ENCODE measurements at regions not wholly inside any gene's neighbourhood (a gene's known extent, or its start where the extent isn't known, plus 50 kb on each side); places are given as distances from the start of the nearest gene placed in this dataset.
A peak's percentile ranks its signal among the peaks of the same experiment; 100 is the strongest.

DNA sequence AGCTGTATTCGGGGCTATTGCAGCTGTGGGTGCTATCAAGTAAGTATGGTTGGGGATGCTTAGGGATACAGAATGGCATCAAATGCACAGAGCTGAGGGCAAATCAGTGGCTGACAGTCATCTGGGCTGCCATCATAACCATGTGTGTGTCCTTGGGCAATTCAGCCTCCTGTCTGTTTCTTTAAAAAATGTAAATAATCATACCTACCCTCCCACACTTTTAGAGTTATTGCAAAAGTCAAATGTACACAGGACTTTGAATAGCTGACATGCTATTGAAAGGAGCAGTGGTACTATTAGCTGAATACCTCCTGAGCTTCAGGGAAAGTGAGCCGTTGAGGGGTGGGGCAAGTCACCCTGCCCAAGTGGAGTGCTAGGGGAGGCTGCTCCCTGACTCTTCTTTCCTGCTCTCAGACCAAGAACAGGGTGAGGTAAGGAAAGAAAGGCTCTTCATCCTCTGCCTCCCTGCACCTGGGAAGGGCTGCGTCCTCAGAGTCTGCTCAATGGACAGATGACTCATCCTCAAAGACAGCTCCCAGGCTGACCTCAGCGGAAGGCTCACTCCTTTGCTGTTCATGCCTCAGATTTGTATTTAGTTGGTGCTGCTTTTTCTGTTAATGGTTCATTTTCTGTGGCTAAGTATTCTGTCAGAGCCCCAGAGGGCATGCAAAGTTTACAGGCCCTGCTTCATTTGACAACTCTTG, 54.9 kb upstream of the BZW1 start:
- no peaks in the 10 kb centered on the region for H4K20me1 ChIP-seq (ENCODE audit: insufficient read depth, low read length)
- H3K9me3 ChIP-seq (ENCODE audit: low read length), result no peaks in the 10 kb centered on the region
- H3K36me3 ChIP-seq (replicated peaks in 1 of 2; ENCODE audit: control insufficient read depth in 1 of 2, insufficient read depth in 2 of 2, low read length in 2 of 2), result no peaks in the 10 kb centered on the region
- H3K27me3 ChIP-seq (ENCODE audit: control insufficient read depth in 1 of 2, insufficient read depth in 2 of 2, low read length in 2 of 2), result no peaks in the 10 kb centered on the region; a peak in 2 of 5 replicates
- peak overlapping the region; percentile 5 to 59 (median 11); a peak in 5 of 6 replicates for H3K4me3 ChIP-seq (replicated peaks in 1 of 3; ENCODE audit: insufficient read depth in 1 of 3, low read depth in 2 of 3, low read length in 3 of 3)
- no TSS peak for BruUV-seq (replicated peaks)
- intact Hi-C loops (cut with micrococcal nuclease; ENCODE audit: unreplicated experiment), result loop anchor here (1.0 to 2.0 kb wide), 4 partner anchors 8 to 108 kb away; partner anchors contain the start of genes BZW1 and CLK1
- no peak overlapping the region for H2AFZ ChIP-seq (ENCODE audit: low read length)
- in situ Hi-C loops (cut with HindIII; ENCODE audit: extremely low pct_ligation_motif_present, low pct_unique_long_range_greater_than_20kb), result no loop called here
- peak overlapping the region; percentile 86 for H3K4me2 ChIP-seq (ENCODE audit: low read depth, low read length)
- under 1% methylated on average over 4 of the region's 4 CpGs for WGBS (ENCODE audit: low lambda C conversion rate)
- ChIA-PET POLR2A (interaction anchor here (0.5 to 5.1 kb wide), 18 partner anchors 10 to 489 kb away, joined by 3 to 140 read pairs (median 8); partner anchors contain the start of genes BZW1, CLK1, NIF3L1 and PPIL3), CTCF (ENCODE audit: low intra/inter-chr PET ratio, low total read pairs) (no interaction called here)
- H3K9ac ChIP-seq (ENCODE audit: insufficient read depth, low read depth, low read length), result peak overlapping the region; percentile 45
- FAIRE-seq (peak; percentile 77), ATAC-seq (peak; percentile 93), DNase-seq (ENCODE audit: low spot score) (peak; percentile 95)
- peak overlapping the region; percentile 64 for H3K27ac ChIP-seq (ENCODE audit: extremely low read length, insufficient read depth, low read length)
- H3K4me1 ChIP-seq (ENCODE audit: insufficient read depth, low read length), result peaks cover 79% of the 10 kb centered on the region
- H3K79me2 ChIP-seq (ENCODE audit: insufficient read depth, low read length), result no peaks in the 10 kb centered on the region
- TF ChIP-seq MXI1 (IDR thresholded peaks at IDR 0.05; ENCODE audit: borderline replicate concordance, low read depth, low read length) (peak; percentile 64; the same call in 1 of the 3 replicates), MEIS2 (CRISPR knock-in tag; IDR thresholded peaks at IDR 0.05) (peak; percentile 62; the same call in 1 of the 2 replicates), ZNF740 (CRISPR knock-in tag; IDR thresholded peaks at IDR 0.05) (peak; percentile 31; the same call in 1 of the 2 replicates), SOX5 (CRISPR knock-in tag; IDR thresholded peaks at IDR 0.05; ENCODE audit: borderline replicate concordance) (peak; percentile 88), RXRB (CRISPR knock-in tag; IDR thresholded peaks at IDR 0.05; ENCODE audit: borderline replicate concordance) (peak; percentile 77; the same call in 1 of the 2 replicates), ZFX (CRISPR knock-in tag; IDR thresholded peaks at IDR 0.05; ENCODE audit: low read depth) (peak; percentile 55), ZBTB21 (CRISPR knock-in tag; IDR thresholded peaks at IDR 0.05) (no peak), ZNF44 (CRISPR knock-in tag; IDR thresholded peaks at IDR 0.05) (0 out of 2 replicates have a peak, but pooled peaks have one; percentile 60), GLI4 (CRISPR knock-in tag; IDR thresholded peaks at IDR 0.05; ENCODE audit: borderline replicate concordance) (peak; percentile 59; the same call in 1 of the 2 replicates), ZNF570 (CRISPR knock-in tag; IDR thresholded peaks at IDR 0.05; ENCODE audit: borderline replicate concordance) (no peak)
- TF ChIP-seq, protein P1, sequence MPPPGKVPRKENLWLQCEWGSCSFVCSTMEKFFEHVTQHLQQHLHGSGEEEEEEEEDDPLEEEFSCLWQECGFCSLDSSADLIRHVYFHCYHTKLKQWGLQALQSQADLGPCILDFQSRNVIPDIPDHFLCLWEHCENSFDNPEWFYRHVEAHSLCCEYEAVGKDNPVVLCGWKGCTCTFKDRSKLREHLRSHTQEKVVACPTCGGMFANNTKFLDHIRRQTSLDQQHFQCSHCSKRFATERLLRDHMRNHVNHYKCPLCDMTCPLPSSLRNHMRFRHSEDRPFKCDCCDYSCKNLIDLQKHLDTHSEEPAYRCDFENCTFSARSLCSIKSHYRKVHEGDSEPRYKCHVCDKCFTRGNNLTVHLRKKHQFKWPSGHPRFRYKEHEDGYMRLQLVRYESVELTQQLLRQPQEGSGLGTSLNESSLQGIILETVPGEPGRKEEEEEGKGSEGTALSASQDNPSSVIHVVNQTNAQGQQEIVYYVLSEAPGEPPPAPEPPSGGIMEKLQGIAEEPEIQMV (CRISPR knock-in tag; IDR thresholded peaks at IDR 0.05; ENCODE audit: low read depth), result 0 out of 2 replicates have a peak, but pooled peaks have one; percentile 65
- TF ChIP-seq, protein P2, sequence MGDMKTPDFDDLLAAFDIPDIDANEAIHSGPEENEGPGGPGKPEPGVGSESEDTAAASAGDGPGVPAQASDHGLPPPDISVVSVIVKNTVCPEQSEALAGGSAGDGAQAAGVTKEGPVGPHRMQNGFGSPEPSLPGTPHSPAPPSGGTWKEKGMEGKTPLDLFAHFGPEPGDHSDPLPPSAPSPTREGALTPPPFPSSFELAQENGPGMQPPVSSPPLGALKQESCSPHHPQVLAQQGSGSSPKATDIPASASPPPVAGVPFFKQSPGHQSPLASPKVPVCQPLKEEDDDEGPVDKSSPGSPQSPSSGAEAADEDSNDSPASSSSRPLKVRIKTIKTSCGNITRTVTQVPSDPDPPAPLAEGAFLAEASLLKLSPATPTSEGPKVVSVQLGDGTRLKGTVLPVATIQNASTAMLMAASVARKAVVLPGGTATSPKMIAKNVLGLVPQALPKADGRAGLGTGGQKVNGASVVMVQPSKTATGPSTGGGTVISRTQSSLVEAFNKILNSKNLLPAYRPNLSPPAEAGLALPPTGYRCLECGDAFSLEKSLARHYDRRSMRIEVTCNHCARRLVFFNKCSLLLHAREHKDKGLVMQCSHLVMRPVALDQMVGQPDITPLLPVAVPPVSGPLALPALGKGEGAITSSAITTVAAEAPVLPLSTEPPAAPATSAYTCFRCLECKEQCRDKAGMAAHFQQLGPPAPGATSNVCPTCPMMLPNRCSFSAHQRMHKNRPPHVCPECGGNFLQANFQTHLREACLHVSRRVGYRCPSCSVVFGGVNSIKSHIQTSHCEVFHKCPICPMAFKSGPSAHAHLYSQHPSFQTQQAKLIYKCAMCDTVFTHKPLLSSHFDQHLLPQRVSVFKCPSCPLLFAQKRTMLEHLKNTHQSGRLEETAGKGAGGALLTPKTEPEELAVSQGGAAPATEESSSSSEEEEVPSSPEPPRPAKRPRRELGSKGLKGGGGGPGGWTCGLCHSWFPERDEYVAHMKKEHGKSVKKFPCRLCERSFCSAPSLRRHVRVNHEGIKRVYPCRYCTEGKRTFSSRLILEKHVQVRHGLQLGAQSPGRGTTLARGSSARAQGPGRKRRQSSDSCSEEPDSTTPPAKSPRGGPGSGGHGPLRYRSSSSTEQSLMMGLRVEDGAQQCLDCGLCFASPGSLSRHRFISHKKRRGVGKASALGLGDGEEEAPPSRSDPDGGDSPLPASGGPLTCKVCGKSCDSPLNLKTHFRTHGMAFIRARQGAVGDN (CRISPR knock-in tag; IDR thresholded peaks at IDR 0.05), result peak; percentile 48; the same call in 1 of the 2 replicates

Data from HepG2 (cell line).